Neuron (in vitro differentiated cells): ENCODE measurements at regions not wholly inside any gene's neighbourhood (a gene's known extent, or its start where the extent isn't known, plus 50 kb on each side); places are given as distances from the start of the nearest gene placed in this dataset.

ENCODE experiments used
- H2AFZ ChIP-seq: one replicate; pipeline ENCODE4 v1.6.1; 2013; ENCODE audit warnings: low read depth, mild to moderate bottlenecking, inconsistent platforms, low read length, moderate library complexity
- H3K27me3 ChIP-seq: one replicate; pipeline ENCODE4 v1.6.1; 2013; ENCODE audit warnings: low read length; ENCODE audit not compliant: insufficient read depth
- H3K36me3 ChIP-seq: one replicate; pipeline ENCODE4 v1.6.1; 2013; ENCODE audit warnings: low read length; ENCODE audit not compliant: insufficient read depth
- H3K4me1 ChIP-seq: one replicate; pipeline ENCODE4 v1.6.1; 2013; ENCODE audit warnings: low read length; ENCODE audit not compliant: insufficient read depth
- H3K4me3 ChIP-seq: 2 replicates; pipeline ENCODE4 v1.5.1; 2013; ENCODE audit warnings: mild to moderate bottlenecking, low read length, moderate library complexity
- H3K9me3 ChIP-seq: one replicate; pipeline ENCODE4 v1.6.1; 2013; ENCODE audit warnings: low read length

- Histone ChIP-seq H3K9me3 (no peaks in the 10 kb centered on the region), H3K4me1 (no peaks in the 10 kb centered on the region), H3K36me3 (no peaks in the 10 kb centered on the region), H2AFZ (no peak overlapping the region), H3K27me3 (no peaks in the 10 kb centered on the region), H3K4me3 (no peak overlapping the region)
Observed at GRCh38 chr18:60943297-60943696, 389.9 kb upstream of the CDH20 start.

- no peaks in the 10 kb centered on the region for H3K4me1 ChIP-seq
- no peaks in the 10 kb centered on the region for H3K36me3 ChIP-seq
- no peaks in the 10 kb centered on the region for H3K27me3 ChIP-seq
- H2AFZ ChIP-seq, result no peak overlapping the region
- H3K4me3 ChIP-seq, result no peak overlapping the region
- H3K9me3 ChIP-seq, result no peaks in the 10 kb centered on the region
Observed at GRCh38 chr18:60950634-60951033, 382.6 kb upstream of the CDH20 start.

GRCh38 chr18:60951091-60951490 is 382.1 kb upstream of the CDH20 start:
- H3K4me3 ChIP-seq, result no peak overlapping the region
- H3K27me3 ChIP-seq, result no peaks in the 10 kb centered on the region
- H3K4me1 ChIP-seq, result no peaks in the 10 kb centered on the region
- no peak overlapping the region for H2AFZ ChIP-seq
- no peaks in the 10 kb centered on the region for H3K9me3 ChIP-seq
- no peaks in the 10 kb centered on the region for H3K36me3 ChIP-seq

GRCh38 chr18:60962625-60963024 is 370.6 kb upstream of the CDH20 start:
- no peak overlapping the region for H3K4me3 ChIP-seq

GRCh38 chr18:60965856-60966255 is 367.4 kb upstream of the CDH20 start:
- no peaks in the 10 kb centered on the region for H3K4me1 ChIP-seq
- H3K4me3 ChIP-seq, result no peak overlapping the region
- H3K9me3 ChIP-seq, result no peaks in the 10 kb centered on the region
- no peaks in the 10 kb centered on the region for H3K36me3 ChIP-seq
- H3K27me3 ChIP-seq, result no peaks in the 10 kb centered on the region
- H2AFZ ChIP-seq, result no peak overlapping the region

More at GRCh38 chr18:60962625-60963024, 370.6 kb upstream of the CDH20 start:
- Histone ChIP-seq H3K36me3 (no peaks in the 10 kb centered on the region), H3K9me3 (no peaks in the 10 kb centered on the region), H2AFZ (no peak overlapping the region), H3K4me1 (no peaks in the 10 kb centered on the region), H3K27me3 (no peaks in the 10 kb centered on the region)

- no peak overlapping the region for H2AFZ ChIP-seq
Observed at GRCh38 chr18:60966876-60967275, 366.4 kb upstream of the CDH20 start.

GRCh38 chr18:60975420-60975819 is 357.8 kb upstream of the CDH20 start:
- H3K4me3 ChIP-seq, result no peak overlapping the region
- no peaks in the 10 kb centered on the region for H3K27me3 ChIP-seq
- H2AFZ ChIP-seq, result no peak overlapping the region
- H3K4me1 ChIP-seq, result peaks cover 4% of the 10 kb centered on the region
- H3K36me3 ChIP-seq, result no peaks in the 10 kb centered on the region
- H3K9me3 ChIP-seq, result no peaks in the 10 kb centered on the region

More at GRCh38 chr18:60966876-60967275, 366.4 kb upstream of the CDH20 start:
- H3K27me3 ChIP-seq, result no peaks in the 10 kb centered on the region
- no peaks in the 10 kb centered on the region for H3K4me1 ChIP-seq
- no peak overlapping the region for H3K4me3 ChIP-seq
- H3K9me3 ChIP-seq, result no peaks in the 10 kb centered on the region
- H3K36me3 ChIP-seq, result no peaks in the 10 kb centered on the region

- H3K27me3 ChIP-seq, result no peaks in the 10 kb centered on the region
- H2AFZ ChIP-seq, result no peak overlapping the region
- H3K4me3 ChIP-seq, result no peak overlapping the region
- H3K36me3 ChIP-seq, result no peaks in the 10 kb centered on the region
- H3K4me1 ChIP-seq, result peaks cover 4% of the 10 kb centered on the region
- no peaks in the 10 kb centered on the region for H3K9me3 ChIP-seq
Observed at GRCh38 chr18:60976976-60977375, 356.3 kb upstream of the CDH20 start.

GRCh38 chr18:60978338-60978737 is 354.9 kb upstream of the CDH20 start:
- Histone ChIP-seq H3K36me3 (no peaks in the 10 kb centered on the region), H3K27me3 (no peaks in the 10 kb centered on the region), H3K9me3 (no peaks in the 10 kb centered on the region), H2AFZ (no peak overlapping the region), H3K4me3 (no peak overlapping the region), H3K4me1 (peaks cover 4% of the 10 kb centered on the region)

GRCh38 chr18:60980422-60981005 is 352.7 kb upstream of the CDH20 start:
- Histone ChIP-seq H3K9me3 (no peaks in the 10 kb centered on the region), H3K36me3 (no peaks in the 10 kb centered on the region), H3K4me1 (peaks cover 4% of the 10 kb centered on the region), H2AFZ (no peak overlapping the region), H3K27me3 (no peaks in the 10 kb centered on the region), H3K4me3 (no peak overlapping the region)

- Histone ChIP-seq H3K4me3 (no peak overlapping the region), H2AFZ (no peak overlapping the region), H3K9me3 (no peaks in the 10 kb centered on the region), H3K27me3 (no peaks in the 10 kb centered on the region), H3K4me1 (peaks cover 4% of the 10 kb centered on the region), H3K36me3 (no peaks in the 10 kb centered on the region)
Observed at GRCh38 chr18:60981682-60982328, 351.4 kb upstream of the CDH20 start.

- no peaks in the 10 kb centered on the region for H3K9me3 ChIP-seq
- no peak overlapping the region for H2AFZ ChIP-seq
- H3K27me3 ChIP-seq, result no peaks in the 10 kb centered on the region
- H3K36me3 ChIP-seq, result no peaks in the 10 kb centered on the region
- no peak overlapping the region for H3K4me3 ChIP-seq
- peaks cover 4% of the 10 kb centered on the region for H3K4me1 ChIP-seq
Observed at GRCh38 chr18:60982329-60982695, 350.9 kb upstream of the CDH20 start.

- Histone ChIP-seq H3K9me3 (no peaks in the 10 kb centered on the region), H3K27me3 (no peaks in the 10 kb centered on the region), H3K4me3 (no peak overlapping the region), H3K36me3 (no peaks in the 10 kb centered on the region), H3K4me1 (peaks cover 4% of the 10 kb centered on the region), H2AFZ (no peak overlapping the region)
Observed at GRCh38 chr18:60982928-60983327, 350.3 kb upstream of the CDH20 start.

- no peak overlapping the region for H3K4me3 ChIP-seq
- H3K4me1 ChIP-seq, result no peaks in the 10 kb centered on the region
- no peaks in the 10 kb centered on the region for H3K36me3 ChIP-seq
- no peaks in the 10 kb centered on the region for H3K9me3 ChIP-seq
- H3K27me3 ChIP-seq, result no peaks in the 10 kb centered on the region
- H2AFZ ChIP-seq, result no peak overlapping the region
Observed at GRCh38 chr18:60984510-60984909, 348.7 kb upstream of the CDH20 start.
